ENCODE measurements at regions not wholly inside any gene's neighbourhood (a gene's known extent, or its start where the extent isn't known, plus 50 kb on each side); places are given as distances from the start of the nearest gene placed in this dataset.

GRCh38 chr20:62548471-62548870 is 72.7 kb upstream of the GATA5 start:
- no peak overlapping the region for H3K4me3 ChIP-seq (ENCODE audit: low read depth, low read length)
- DNase-seq, result no peak
- no peaks in the 10 kb centered on the region for H3K4me1 ChIP-seq
- H3K27me3 ChIP-seq, result peaks cover 27% of the 10 kb centered on the region
- no peak for TF ChIP-seq CTCF (IDR thresholded peaks at IDR 0.05; ENCODE audit: low read depth, low read length)
- H3K9me3 ChIP-seq, result no peaks in the 10 kb centered on the region
- no peaks in the 10 kb centered on the region for H3K36me3 ChIP-seq

GRCh38 chr20:62549029-62549428 is 73.2 kb upstream of the GATA5 start:
- TF ChIP-seq CTCF (IDR thresholded peaks at IDR 0.05; ENCODE audit: low read depth, low read length), result no peak
- Histone ChIP-seq H3K27me3 (peaks cover 27% of the 10 kb centered on the region), H3K4me3 (ENCODE audit: low read depth, low read length) (no peak overlapping the region), H3K9me3 (no peaks in the 10 kb centered on the region), H3K36me3 (no peaks in the 10 kb centered on the region), H3K4me1 (no peaks in the 10 kb centered on the region)
- no peak for DNase-seq

- TF ChIP-seq CTCF (IDR thresholded peaks at IDR 0.05; ENCODE audit: low read depth, low read length), result no peak
- DNase-seq, result no peak
- Histone ChIP-seq H3K36me3 (no peaks in the 10 kb centered on the region), H3K27me3 (peaks cover 27% of the 10 kb centered on the region), H3K4me3 (ENCODE audit: low read depth, low read length) (no peak overlapping the region), H3K4me1 (no peaks in the 10 kb centered on the region), H3K9me3 (no peaks in the 10 kb centered on the region)
These were observed 73.8 kb upstream of the GATA5 start for GRCh38 chr20:62549499-62550086.

- Histone ChIP-seq H3K4me3 (ENCODE audit: low read depth, low read length) (peak overlapping the region; percentile 43), H3K9me3 (no peaks in the 10 kb centered on the region), H3K4me1 (no peaks in the 10 kb centered on the region), H3K27me3 (peaks cover 27% of the 10 kb centered on the region), H3K36me3 (no peaks in the 10 kb centered on the region)
- no peak for TF ChIP-seq CTCF (IDR thresholded peaks at IDR 0.05; ENCODE audit: low read depth, low read length)
- DNase-seq, result no peak
These were observed 74.4 kb upstream of the GATA5 start for GRCh38 chr20:62550087-62550632.

- no peaks in the 10 kb centered on the region for H3K4me1 ChIP-seq
- DNase-seq, result no peak
- peak overlapping the region; percentile 43 for H3K4me3 ChIP-seq (ENCODE audit: low read depth, low read length)
- H3K27me3 ChIP-seq, result peaks cover 27% of the 10 kb centered on the region
- no peak for TF ChIP-seq CTCF (IDR thresholded peaks at IDR 0.05; ENCODE audit: low read depth, low read length)
- no peaks in the 10 kb centered on the region for H3K36me3 ChIP-seq
- no peaks in the 10 kb centered on the region for H3K9me3 ChIP-seq
These were observed 75.9 kb upstream of the GATA5 start for GRCh38 chr20:62551407-62552323.

- Histone ChIP-seq H3K4me1 (no peaks in the 10 kb centered on the region), H3K36me3 (no peaks in the 10 kb centered on the region), H3K4me3 (ENCODE audit: low read depth, low read length) (no peak overlapping the region), H3K9me3 (no peaks in the 10 kb centered on the region), H3K27me3 (peaks cover 27% of the 10 kb centered on the region)
- TF ChIP-seq CTCF (IDR thresholded peaks at IDR 0.05; ENCODE audit: low read depth, low read length), result no peak
- DNase-seq, result no peak
These were observed 76.8 kb upstream of the GATA5 start for GRCh38 chr20:62552613-62553012.

All from BE2C (cell line).